ENCODE measurements at regions not wholly inside any gene's neighbourhood (a gene's known extent, or its start where the extent isn't known, plus 50 kb on each side); places are given as distances from the start of the nearest gene placed in this dataset.

DNA sequence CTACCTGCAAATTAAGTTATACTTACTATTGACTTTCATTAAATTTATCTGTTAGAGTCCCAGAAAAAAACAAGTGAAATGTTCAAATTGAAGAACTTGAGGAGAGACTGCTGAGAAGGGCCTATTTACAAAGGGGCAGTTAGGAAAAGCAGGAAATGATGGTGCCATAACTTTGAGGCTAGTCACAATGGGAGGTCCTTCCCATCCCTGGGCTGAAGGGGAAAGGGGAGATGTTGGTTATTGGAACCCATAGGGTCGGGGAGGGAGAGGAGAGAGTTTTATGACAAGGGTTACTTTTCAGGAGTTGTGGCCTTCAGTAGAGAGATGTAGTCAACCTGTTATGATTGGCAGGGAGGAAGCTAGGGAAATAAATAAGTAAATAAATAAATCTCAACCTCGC lies 169.1 kb downstream of the DMRT2 start:
- no peaks in the 10 kb centered on the region for H4K20me1 ChIP-seq (replicated peaks; ENCODE audit: control insufficient read depth, extremely low read depth, insufficient read depth, low read length)
- peaks cover 8% of the 10 kb centered on the region for H3K9me3 ChIP-seq (replicated peaks; ENCODE audit: control insufficient read depth, insufficient read depth, low read length)
- no peak overlapping the region for H3K4me3 ChIP-seq (replicated peaks in 1 of 3; ENCODE audit: insufficient read depth in 1 of 3, low read depth in 1 of 3, low read length in 3 of 3)
- no peak overlapping the region for H3K9ac ChIP-seq (replicated peaks; ENCODE audit: extremely low read depth, insufficient read depth, low read length)
- dilution Hi-C loops (cut with MboI; ENCODE audit: extremely low pct_ligation_motif_present, low sequenced_read_pairs): no loop called here
- intact Hi-C loops (cut with micrococcal nuclease): no loop called here
- no peaks in the 10 kb centered on the region for H3K4me1 ChIP-seq (ENCODE audit: control insufficient read depth, extremely low read depth, insufficient read depth, low read length)
- FAIRE-seq (no peak), DNase-seq (ENCODE audit: low read depth, low spot score) (no peak)
- ChIA-PET CTCF (no interaction called here), POLR2A (no interaction called here)
- TF ChIP-seq POLR2AphosphoS5 (IDR thresholded peaks at IDR 0.05; ENCODE audit: insufficient read depth, low read depth, low read length): no peak
- TF ChIP-seq, protein P1, sequence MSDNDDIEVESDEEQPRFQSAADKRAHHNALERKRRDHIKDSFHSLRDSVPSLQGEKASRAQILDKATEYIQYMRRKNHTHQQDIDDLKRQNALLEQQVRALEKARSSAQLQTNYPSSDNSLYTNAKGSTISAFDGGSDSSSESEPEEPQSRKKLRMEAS (IDR thresholded peaks at IDR 0.05; ENCODE audit: insufficient read depth, insufficient read length): no peak
- TF ChIP-seq FOS (IDR thresholded peaks at IDR 0.05; ENCODE audit: borderline replicate concordance, insufficient read depth, low read length): no peak
- TF ChIP-seq POLR2A (IDR thresholded peaks at IDR 0.05; ENCODE audit: low read depth, low read length): no peak
- TF ChIP-seq JUN (IDR thresholded peaks at IDR 0.05; ENCODE audit: borderline replicate concordance, insufficient read depth, insufficient read length, low read depth): no peak
- TF ChIP-seq, protein P2, sequence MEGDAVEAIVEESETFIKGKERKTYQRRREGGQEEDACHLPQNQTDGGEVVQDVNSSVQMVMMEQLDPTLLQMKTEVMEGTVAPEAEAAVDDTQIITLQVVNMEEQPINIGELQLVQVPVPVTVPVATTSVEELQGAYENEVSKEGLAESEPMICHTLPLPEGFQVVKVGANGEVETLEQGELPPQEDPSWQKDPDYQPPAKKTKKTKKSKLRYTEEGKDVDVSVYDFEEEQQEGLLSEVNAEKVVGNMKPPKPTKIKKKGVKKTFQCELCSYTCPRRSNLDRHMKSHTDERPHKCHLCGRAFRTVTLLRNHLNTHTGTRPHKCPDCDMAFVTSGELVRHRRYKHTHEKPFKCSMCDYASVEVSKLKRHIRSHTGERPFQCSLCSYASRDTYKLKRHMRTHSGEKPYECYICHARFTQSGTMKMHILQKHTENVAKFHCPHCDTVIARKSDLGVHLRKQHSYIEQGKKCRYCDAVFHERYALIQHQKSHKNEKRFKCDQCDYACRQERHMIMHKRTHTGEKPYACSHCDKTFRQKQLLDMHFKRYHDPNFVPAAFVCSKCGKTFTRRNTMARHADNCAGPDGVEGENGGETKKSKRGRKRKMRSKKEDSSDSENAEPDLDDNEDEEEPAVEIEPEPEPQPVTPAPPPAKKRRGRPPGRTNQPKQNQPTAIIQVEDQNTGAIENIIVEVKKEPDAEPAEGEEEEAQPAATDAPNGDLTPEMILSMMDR (IDR thresholded peaks at IDR 0.05; ENCODE audit: extremely low read depth in 1 of 2, insufficient read depth in 1 of 2, low read depth in 1 of 2, low read length in 2 of 2): no peak
- TF ChIP-seq MYC (IDR thresholded peaks at IDR 0.05; ENCODE audit: low read depth, low read length): no peak
- TF ChIP-seq GATA2 (IDR thresholded peaks at IDR 0.05; ENCODE audit: insufficient read depth, insufficient read length, low read depth, low read length): no peak
- no peak for TF ChIP-seq EZH2 (IDR thresholded peaks at IDR 0.05; ENCODE audit: borderline replicate concordance, low read depth, low read length, severe bottlenecking)
- no peaks in the 10 kb centered on the region for H3K27me3 ChIP-seq (ENCODE audit: control insufficient read depth in 2 of 2, insufficient read depth in 2 of 2, low read length in 2 of 2)
- BruUV-seq (replicated peaks): no TSS peak
- no peak overlapping the region for H3K27ac ChIP-seq (ENCODE audit: insufficient read depth, low read depth, low read length)
- H3K79me2 ChIP-seq (ENCODE audit: control insufficient read depth, insufficient read depth, low read length): no peaks in the 10 kb centered on the region
- H2AFZ ChIP-seq (ENCODE audit: low read depth, low read length): no peak overlapping the region
- no peaks in the 10 kb centered on the region for H3K36me3 ChIP-seq (ENCODE audit: control insufficient read depth in 2 of 2, extremely low read depth in 1 of 2, insufficient read depth in 2 of 2, low read length in 2 of 2)
- H3K4me2 ChIP-seq (ENCODE audit: insufficient read depth, low read length): no peak overlapping the region
- H3K9me1 ChIP-seq (replicated peaks; ENCODE audit: control insufficient read depth, extremely low read depth, insufficient read depth, low read length): no peaks in the 10 kb centered on the region

Measured in endothelial cell of umbilical vein (primary cell).